Stimulated activated CD4-positive, alpha-beta T cell treated with anti-CD3 and anti-CD28 coated beads, TNF-alpha, amount 100 ng/mL, for 24 hours (primary cell): ENCODE measurements at regions not wholly inside any gene's neighbourhood (a gene's known extent, or its start where the extent isn't known, plus 50 kb on each side); places are given as distances from the start of the nearest gene placed in this dataset.

Experiments used
- DNase-seq, 3 experiments: peaks; one replicate each; pipeline ENCODE4 v3.0.0-alpha.2; 2020; ENCODE audit warnings: low read depth in 3 of 3

DNA sequence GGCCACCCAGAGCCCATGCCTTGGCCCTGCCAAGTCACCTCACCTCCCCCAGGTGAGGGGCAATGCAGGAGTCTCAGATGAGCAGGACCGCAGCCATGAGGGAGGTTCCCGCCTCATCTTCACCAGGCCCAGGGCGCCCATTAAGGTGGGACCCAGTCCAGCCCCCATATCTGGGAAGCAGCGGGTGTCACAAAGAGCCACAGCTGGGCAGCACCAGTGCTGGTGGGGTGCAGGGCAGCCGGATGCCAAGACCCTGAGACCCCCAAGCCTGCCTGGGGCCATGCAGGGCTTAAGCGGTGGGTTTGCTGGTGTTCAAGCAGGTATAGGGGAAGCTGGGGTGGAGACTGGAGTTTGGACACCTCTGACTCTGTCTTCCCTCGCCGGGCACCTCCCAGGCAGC is 237.8 kb upstream of the GSE1 start:
- DNase-seq: no peak

DNA sequence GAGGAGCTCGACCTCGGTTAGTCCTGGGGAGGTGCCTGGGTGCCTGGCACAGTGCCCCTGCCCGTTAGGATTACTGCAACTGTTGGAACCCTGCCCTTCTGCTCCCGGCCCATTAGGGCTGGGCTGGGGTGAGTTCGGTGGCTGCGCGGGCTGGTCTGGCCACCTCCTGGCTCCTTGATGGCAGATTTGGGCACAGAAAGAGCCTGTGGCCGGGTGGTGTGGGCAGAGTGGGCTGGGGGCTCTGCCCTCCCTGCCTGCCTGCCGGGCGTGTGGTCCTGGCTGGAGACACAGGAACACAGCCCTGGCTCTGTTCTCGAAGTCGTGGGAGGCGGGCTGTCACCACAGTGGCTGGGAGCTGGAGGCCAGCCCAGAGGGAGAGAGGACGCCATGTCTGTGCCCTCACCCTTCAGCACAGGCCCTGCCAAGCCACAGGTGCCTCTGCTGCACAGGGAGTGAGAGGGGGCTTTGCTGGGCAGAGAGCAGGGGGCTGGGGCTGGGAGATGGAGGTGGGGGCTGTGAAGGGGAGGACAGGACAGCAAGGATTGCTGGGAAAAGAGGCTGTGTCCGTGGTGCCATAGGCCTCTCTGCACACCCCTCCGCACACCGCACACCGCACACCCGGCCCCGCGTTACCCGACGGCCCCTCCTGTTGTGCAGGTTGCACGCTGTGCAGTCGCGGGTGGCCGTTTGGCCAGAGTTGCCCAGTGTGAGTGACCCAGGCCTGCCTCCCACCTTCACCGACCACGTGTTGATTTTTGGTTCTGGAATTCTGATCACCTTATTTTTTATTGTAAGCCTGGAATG is 236.6 kb upstream of the GSE1 start:
- no peak for DNase-seq

GRCh38 chr16:85377388-85378144 is 235.6 kb upstream of the GSE1 start:
- DNase-seq: no peak

- no peak for DNase-seq
Observed at GRCh38 chr16:85378145-85379040, 234.7 kb upstream of the GSE1 start.

DNA sequence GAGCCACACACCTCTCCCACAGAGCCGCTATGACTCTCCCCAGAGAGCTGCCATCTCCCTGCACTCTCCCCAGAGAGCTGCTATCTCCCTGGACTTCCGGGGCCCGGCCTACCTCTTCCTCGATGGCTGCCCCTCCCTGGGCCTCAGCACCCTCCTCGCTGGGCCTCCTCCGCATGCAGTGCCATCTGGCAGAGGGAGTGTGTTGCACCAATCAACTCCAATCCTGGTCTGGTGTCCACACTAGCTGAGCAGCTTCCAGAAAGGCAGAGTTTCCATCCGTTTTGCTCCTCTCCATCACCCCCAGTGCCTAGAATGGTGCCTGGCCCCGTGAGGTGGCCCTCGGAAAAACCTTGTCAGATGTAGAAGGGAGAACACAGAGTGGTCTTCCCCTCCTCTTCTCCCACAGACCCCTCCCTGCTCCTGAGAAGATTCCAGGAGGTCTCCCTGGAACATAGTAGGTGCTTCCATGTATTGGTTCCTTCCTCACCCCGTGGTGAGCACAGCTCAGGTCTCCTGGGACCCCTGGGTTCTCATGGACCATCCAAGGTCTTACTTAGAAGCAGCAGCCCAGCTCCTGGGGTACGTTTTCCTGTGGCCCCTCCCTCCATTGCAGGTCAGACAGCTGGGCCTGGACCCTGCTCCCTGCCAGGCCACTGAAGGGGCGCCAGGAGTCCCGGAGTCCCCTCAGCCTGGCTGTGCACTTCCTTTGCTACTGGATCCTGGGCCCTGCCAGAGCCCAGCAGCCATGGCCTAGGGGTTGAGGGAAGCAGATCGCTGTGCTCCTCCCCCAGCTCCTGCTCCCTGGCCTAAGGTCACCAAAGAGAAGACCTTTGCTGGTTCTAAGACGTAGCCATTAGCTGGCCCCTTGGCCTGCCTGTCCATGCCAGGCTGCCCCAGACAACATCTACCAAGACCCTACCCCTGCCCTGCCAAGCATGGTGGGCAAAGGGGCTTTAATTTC is 233.8 kb upstream of the GSE1 start:
- DNase-seq: no peak

- no peak for DNase-seq
Observed at GRCh38 chr16:85380002-85380395, 233.1 kb upstream of the GSE1 start.

- DNase-seq: no peak
Observed at GRCh38 chr16:85380905-85381737, 232.0 kb upstream of the GSE1 start.

DNA sequence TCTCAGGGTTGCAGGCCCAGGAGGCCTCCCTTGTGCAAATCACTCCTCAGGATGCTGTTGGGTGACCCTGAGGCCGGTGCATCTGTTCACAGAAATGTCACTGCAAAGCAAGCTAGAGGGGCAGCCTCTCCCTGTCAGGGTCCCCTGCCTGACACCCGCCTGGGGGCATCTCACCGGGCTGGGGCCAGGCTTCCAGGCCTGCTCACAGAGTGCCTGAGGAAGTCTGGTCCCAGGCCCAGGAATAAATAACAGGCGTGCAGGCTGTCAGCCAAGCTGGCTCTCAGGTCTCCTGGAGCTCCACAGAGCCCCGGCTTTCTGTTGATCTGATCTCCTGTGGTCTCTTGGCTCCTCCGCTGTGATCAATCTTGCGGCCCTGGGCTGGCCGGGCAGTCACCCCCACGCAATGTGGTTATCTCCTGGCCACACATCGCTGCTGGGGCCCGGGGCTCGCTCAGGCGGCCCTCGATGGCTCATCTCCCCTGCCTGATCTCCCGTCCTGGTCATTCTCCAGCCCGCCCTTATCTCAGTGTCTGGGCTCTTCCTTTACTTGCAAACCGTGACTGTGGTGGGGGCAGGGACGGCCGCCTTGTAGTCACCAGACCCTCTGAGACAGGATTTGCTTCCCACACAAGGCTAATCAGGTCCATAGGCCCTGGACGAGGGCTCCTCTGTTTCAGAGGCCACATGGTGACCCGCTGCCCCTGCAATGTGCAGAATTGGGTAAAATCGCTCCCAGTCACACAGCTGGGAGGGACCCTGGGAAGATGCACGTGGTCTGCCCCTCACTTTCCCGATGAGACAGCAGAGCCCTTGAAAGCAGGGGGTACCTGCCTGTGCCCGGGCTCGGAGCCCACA is 231.2 kb upstream of the GSE1 start:
- no peak for DNase-seq

DNA sequence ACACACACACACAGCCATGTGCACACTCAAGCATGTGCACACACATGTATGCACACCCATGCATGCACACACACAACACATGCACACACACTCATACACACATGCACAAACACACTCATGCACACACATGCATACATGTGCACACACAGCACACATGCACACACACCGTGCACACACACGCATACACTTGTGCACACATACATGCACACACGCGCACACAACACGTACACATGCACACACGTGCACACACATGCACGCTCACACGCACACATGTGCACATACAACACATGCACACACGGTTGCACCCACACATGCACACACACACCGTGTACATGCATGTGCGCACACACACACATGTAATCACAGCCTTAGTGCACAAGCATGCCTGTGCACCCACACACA is 230.4 kb upstream of the GSE1 start:
- no peak for DNase-seq

GRCh38 chr16:85383836-85384832 is 229.0 kb upstream of the GSE1 start:
- DNase-seq: no peak

DNA sequence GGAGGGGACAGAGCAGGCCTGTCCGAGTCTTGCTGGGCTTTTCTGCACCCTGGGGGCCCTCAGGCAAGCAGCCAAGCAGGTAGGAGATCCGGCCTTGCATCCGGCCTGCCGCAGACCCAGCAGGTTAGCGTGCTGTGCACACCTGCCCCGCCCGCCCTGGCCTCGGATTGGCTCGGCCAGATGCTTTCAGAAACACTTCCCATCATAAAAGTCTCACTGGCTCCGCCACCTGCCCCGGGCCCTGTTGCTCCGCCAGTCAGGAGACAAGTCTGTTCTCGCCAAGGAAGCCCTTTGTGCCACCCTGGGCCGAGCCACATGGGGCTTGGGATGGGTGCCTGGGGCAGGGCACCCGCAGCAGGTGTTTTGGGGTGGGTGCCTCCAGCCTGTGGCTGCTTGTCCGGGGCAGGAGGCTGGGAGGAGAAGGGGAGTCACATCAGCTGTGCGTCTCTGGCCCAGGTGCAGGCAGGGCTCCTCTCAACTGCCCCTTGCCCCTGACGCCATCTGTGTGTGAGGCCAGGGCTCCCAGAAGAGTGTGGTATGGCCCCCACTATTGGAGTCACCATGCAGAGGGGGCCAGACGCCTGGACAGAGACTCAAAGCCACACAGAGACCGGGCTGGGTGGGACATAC is 228.2 kb upstream of the GSE1 start:
- no peak for DNase-seq

DNA sequence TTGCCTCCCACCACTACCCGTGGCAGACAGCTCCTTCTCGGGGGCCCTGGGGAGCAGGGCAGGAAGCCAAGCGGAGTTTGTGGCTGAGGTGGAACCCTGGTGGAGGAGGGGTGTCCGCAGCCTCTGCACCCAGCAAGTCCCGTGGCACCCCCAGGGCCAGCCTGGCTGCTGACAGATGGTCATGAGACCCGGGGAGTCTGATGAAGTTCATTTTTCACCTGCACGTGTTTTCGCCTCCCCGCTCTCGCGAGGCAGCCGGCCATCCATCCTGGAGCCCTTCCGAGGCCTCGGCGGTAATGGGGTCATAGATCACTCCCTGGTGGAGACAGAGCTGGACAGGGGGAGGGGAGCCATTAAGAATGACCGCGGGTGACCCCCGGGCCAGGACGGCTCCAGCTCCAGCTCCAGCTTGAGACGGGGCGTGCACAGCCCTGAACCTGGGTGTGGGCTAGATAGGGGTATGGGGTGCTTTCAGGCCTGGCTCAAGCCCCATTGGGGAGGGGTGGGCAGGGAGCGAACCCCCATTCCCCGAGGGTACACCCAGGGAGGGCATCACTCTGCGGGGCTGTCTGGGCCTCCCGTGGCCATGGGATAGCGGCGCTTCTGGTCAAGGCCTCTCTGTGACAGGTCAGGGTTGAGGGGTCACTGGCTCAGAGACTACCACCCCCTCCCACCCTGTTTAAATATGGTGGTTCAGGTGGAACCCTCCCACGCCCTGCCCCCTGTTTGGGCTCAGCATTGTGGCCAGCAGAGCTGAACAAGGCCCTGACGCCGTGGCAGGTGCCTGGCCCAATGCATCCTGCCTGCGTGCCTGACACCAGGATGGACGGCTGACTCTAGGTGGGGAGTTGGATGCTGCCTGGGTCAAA is 227.4 kb upstream of the GSE1 start:
- no peak for DNase-seq

DNA sequence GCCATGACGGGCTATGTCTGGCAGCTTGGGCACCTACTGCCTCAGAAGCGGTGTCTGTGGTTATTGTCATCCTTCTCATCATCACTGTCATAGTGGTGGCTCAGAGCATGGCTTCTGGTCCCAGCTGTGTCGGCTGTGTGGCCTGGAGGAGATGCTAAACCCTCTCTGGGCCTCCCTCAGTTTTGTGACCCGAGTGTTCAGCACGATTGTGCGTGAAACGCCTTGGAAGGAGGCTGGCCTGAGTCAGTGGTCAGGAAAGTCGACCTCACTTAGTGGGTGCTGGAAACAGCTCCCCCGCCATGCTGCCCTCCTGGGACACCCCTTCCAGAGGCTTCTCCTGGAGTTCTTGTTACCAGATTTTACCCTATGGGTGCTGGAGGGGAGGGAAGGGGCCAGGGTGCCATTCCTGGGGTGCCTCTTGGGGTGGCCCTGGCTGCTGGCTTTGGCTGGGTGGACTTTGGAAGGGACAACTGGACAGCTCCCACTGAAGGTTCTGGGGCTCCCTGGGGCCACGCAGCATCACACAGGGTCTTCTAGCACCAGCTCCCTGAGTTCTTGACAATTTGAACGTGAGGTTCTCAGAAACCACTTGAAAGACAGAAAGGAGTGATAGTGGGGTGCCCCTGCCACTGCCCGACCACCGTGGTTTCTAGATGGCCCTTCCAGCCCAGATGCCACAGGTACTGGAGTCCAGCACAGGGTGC is 226.5 kb upstream of the GSE1 start:
- DNase-seq: no peak

DNA sequence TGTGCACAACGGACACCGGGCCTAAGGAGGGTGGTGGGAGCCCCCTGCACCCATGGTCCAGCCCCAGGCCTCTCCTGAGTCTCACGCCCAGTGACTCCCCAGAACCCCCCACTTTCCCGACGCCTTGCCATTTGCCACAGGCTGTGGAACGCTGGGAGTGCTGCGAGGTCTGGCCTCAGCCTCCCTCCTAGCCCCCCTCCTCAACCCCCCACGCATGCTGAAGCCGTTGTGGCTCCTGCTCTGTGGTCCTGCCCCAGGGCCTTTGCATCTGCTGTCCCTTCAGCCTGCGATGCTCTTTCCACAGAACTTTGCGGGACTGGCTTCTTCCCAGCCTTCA is 226.0 kb upstream of the GSE1 start:
- DNase-seq: no peak

DNA sequence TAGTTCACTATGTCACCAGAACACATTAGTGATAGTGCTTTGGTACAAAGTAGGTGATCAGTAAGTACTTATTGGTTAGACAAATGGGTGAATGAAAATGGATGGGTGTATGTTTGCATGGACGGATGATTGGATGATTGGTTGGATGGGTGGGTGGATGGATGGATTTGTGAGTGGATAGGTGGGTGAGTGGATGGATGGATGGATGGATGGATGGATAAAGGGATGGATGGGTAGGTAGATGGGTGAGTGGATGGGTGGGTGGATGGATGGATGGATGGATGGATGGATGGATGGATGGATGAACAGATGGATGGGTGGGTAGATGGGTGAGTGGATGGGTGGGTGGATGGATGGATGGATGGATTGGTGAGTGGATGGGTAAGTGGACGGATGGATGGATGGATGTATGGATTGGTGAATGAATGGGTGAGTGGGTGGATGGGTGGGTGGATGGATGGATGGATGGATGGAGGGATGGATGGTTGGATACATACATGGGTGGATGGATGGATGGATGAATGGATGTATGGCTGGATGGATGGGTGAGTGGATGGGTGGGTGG is 225.3 kb upstream of the GSE1 start:
- DNase-seq: no peak
